HG02642 (cell line): ENCODE measurements at regions not wholly inside any gene's neighbourhood (a gene's known extent, or its start where the extent isn't known, plus 50 kb on each side); places are given as distances from the start of the nearest gene placed in this dataset.

Source experiments
- ATAC-seq: cut with Tn5 transposase; IDR thresholded peaks from one replicate; pipeline ENCODE4 v1.9.1; 2021; ENCODE audit warnings: mild to moderate bottlenecking; ENCODE audit not compliant: unreplicated experiment, poor library complexity

GRCh38 chr13:61765940-61766666 is 350.5 kb upstream of the PCDH20 start:
- no peak for ATAC-seq

DNA sequence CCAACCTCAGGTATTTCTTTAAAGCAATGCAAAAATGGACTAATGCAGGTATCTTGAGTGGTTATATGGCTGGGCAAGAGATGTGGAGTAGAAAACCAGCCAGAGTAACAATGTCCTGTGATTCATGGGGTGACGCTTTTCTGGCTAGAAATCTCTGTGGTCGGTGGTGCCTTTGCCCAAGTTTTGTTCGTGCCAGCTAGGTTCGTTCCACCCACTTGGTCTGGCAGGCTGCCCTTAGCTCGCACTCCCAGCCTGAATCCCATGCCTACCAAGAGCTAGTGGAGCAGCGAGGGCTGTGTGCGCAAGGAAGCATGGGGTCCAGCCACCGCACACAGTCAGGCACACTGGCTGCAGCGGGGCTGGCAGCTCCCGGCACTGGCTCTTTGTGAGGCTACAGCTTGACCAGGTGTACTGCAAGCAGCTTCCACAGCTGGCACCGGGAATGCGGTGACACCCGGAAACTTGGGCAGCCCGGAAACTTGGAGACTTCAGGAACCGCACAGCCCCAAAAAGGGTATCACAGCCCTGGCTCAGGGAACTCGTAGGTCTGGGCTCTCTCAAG is 349.6 kb upstream of the PCDH20 start:
- no peak for ATAC-seq

DNA sequence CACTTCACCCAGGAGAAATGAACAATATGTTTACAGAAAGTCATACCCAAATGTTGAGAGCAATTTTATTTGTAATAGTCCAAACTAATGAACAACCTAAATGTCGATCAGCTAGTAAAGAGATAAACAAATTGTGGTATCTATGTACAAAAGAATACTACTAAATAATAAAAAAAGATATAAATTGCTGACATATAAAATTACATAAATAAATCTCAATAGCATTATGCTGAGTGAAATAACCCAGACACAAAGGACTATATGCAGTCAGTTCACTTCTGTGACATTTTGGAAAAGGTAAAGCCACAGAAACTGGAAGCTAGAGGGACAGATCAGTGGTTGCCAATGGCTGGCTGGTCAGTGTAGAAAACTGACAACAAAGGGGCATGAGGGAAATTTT is 346.0 kb upstream of the PCDH20 start:
- ATAC-seq, result no peak

DNA sequence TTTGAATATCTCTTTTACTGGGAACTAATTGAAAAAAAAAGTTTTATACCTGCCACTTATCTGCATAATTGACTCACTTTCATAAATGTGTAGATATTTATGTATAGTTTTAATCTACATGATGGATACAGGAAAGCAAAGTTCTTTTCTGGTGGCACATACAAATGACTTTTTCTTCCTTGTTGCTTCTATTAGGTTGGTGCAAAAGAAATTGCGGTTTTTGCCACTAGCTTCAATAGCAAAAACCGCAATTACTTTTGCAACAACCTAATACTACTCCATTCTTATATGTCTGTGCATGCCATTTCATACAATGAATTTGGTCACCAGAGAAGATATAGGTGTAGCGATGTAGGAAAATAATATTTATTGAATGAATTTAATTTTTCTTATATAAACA is 344.5 kb upstream of the PCDH20 start:
- no peak for ATAC-seq

DNA sequence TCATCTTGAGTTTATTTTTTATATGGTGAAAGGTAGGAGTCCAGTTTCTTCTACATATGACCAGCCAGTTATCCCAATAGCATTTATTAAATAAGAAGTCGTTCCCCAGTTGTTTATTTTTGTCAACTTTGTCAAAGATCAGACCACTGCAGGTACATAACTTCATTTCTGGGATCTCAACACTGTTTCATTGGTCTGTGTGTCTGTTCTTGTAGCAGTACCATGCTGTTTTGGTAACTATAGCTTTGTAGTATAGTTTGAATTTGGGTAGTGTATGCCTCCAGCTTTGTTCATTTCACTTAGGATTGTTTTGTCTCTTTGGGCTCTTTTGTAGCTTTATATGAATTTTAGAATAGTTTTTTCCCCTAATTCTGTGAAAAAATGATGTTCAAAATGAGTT is 340.4 kb upstream of the PCDH20 start:
- no peak for ATAC-seq

- ATAC-seq, result no peak
Measured at GRCh38 chr13:61751039-61751438, 335.4 kb upstream of the PCDH20 start.

GRCh38 chr13:61738236-61738750 is 322.6 kb upstream of the PCDH20 start:
- ATAC-seq, result no peak

DNA sequence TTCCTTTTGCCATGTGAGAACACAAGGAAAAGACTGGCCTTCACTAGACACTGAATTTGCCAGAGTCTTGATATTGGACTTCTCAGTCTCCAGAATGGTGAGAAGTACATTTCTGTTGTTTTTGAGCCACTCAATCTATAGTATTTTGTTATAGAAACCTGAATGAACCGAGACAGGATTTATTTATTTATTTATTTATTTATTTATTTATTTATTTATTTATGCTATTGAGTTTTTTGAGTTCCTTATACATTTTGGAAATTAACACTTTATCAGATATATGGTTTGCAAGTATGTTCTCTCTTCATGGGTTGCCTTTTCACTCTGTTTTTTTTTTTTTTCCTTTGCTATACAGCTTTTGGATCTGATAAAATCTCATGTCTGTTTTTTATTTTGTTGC is 319.0 kb upstream of the PCDH20 start:
- ATAC-seq, result no peak

GRCh38 chr13:61728471-61728870 is 312.8 kb upstream of the PCDH20 start:
- ATAC-seq, result no peak

GRCh38 chr13:61727767-61728166 is 312.1 kb upstream of the PCDH20 start:
- ATAC-seq, result no peak

DNA sequence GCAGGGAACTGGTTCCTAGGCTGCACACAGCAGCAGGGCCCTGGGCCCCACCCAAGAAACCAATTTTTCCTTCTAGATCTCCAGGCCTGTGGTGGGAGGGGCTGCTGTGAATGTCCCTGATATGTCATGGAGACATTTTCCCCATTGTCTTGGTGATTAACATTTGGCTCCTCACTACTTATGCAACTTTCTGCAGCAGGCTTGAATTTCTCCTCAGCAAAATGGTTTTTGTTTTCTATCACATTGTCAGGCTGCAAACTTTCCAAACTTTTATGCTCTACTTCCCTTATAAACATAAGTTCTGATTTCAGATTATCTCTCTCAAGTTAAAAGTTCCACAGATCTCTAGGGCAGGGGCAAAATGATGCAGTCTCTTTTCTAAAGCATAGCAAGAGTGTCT is 310.2 kb upstream of the PCDH20 start:
- ATAC-seq, result no peak

GRCh38 chr13:61722119-61722518 is 306.5 kb upstream of the PCDH20 start:
- no peak for ATAC-seq

GRCh38 chr13:61712621-61713020 is 297.0 kb upstream of the PCDH20 start:
- no peak for ATAC-seq

DNA sequence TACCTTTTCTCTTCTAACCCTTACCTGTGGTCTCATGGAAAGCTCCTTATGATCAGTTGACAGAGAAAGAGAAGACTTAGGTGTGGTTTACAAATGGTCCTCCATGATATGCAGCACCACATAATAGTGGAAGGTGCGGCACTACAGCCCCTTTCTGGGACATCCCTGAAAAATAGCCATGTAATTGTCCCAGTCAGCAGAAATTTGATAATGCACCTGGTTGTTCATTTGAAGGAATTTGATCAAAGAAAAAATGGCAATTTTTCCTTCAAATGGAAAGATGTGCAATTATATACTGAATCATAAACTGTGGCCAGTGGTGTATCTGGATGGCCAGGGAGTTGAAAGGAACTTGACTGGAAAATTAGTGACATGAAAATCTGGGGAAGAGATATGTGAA is 293.6 kb upstream of the PCDH20 start:
- no peak for ATAC-seq

DNA sequence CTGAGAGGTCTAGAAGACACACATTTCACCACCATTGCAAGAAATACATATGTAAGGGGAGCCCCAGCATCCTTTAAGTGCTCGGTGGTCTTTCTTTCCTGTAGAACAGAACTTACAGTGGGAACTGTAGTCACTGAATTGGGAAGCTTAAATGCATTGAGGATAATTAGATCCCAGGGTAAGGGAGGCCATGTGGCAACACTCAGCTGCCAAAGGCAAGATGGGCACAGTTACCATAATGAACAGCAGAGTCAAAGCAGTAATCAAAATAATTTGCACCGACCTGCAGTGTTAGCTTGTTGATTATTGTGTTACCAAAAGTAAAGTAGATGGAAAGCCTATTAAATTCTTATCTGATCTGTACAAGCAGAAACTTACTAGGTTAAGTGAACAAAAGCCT is 291.2 kb upstream of the PCDH20 start:
- ATAC-seq, result no peak

DNA sequence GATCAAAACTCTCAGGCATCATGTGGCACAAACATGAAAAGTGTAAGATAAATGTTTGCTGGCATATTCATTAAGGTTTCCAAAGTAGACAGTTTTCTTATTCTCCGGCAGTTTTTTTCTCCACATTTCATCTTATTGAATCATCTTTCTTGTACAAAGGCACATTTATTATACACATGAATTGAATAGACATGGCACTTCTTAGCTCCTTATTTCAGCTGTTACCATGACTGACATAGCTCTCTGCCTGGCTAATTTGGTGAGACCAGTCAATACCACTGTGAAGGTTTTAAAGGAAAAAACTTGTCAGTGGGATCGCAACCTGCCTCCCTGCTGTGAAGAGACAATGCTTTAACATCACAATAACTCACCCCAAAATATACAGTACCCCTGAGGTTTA is 285.0 kb upstream of the PCDH20 start:
- no peak for ATAC-seq

GRCh38 chr13:61700181-61700580 is 284.5 kb upstream of the PCDH20 start:
- no peak for ATAC-seq

DNA sequence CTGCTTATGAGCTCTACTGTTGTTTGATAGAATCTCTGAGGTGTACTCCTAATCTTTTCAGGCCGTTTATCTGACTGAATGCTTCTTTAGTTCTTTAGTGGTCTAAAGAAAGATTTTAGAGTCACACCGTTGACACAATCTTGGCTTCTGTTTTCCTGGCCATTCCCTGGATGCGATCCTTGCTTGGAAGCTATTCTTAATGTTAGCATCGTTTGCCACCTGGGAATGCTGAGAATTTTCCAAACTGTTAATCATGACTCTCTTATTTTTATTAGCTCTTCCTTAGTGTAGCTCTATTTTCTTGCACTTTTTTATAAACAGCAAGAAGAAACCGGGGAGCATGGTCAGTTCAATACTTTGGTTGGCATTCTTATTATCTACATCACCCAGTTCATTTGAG is 281.0 kb upstream of the PCDH20 start:
- ATAC-seq, result no peak

GRCh38 chr13:61695147-61695546 is 279.5 kb upstream of the PCDH20 start:
- ATAC-seq, result no peak

- no peak for ATAC-seq
Measured at GRCh38 chr13:61692691-61693090, 277.0 kb upstream of the PCDH20 start.

DNA sequence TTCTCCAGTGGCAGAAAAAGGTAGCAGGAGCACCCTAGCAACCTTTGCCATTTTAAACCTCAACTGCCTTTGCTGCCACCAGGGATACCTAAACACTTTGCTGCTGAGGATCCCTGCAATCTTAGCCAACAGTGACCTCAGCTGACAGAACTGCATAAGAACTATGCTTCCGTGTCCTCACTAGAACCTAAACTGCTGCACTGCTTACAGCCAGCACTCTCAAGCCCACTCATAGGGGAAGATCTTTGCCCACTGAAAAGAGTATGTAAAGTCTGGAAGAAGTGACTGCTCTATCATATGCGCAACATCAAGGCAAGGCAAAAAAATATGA is 270.0 kb upstream of the PCDH20 start:
- ATAC-seq, result no peak

DNA sequence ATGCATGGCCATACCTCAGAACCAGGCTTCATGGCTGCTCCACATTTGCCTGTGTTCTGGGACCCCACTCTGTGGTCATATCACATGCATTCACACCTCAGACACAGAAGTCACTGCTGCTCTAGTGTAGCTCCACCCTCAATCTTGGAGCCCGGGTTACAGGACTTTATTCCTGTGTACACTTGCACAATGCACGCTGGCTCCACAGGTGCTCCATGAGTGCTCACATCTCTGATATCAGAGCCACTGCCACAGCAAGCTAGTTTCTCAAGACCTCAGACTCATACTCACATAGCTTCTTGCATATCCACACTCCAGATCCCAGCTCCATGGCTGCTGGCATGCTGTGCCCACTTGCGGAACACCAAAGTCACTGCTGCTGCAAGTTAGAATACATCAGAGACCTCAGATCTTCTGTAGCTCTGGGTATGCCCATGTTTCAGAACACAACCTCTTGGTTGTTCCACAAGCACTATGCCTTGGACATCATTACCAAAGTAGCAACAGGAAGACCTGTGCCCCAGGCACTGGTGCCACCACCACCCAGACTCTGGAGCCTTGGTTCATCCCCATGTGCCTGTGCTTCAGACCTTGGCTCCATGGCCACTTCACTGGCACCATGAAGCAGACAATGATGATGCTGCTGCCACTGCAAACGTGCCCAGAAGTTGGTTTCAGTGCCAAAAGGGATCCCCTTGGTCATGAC is 269.5 kb upstream of the PCDH20 start:
- ATAC-seq, result no peak
